GM10248 (cell line): ENCODE measurements at regions not wholly inside any gene's neighbourhood (a gene's known extent, or its start where the extent isn't known, plus 50 kb on each side); places are given as distances from the start of the nearest gene placed in this dataset.

Source experiments
- CTCF ChIA-PET: fragments of 300-600 bp; sonication (Branson Sonifier 250); formaldehyde crosslinking; extraction: SDS; loops from one replicate; lab custom pipeline; 2021; ENCODE audit warnings: antibody characterized with exemption; lab: Yijun Ruan, JAX
- POLR2A ChIA-PET: fragments of 350-650 bp; sonication (Branson Sonifier 250); formaldehyde crosslinking; extraction: SDS; loops from one replicate; lab custom pipeline; 2020; ENCODE audit warnings: antibody characterized with exemption; lab: Yijun Ruan, JAX
- DNase-seq: peaks from one replicate; pipeline ENCODE4 v3.0.0; 2012; ENCODE audit errors: extremely low spot score
- TF ChIP-seq, protein P1 (sequence below): IDR thresholded peaks from 2 replicates; pipeline ENCODE4 v1.5.1; 2012; ENCODE audit warnings: mild to moderate bottlenecking, low read depth; ENCODE audit errors: extremely low read depth, missing control alignments, control extremely low read depth

DNA sequence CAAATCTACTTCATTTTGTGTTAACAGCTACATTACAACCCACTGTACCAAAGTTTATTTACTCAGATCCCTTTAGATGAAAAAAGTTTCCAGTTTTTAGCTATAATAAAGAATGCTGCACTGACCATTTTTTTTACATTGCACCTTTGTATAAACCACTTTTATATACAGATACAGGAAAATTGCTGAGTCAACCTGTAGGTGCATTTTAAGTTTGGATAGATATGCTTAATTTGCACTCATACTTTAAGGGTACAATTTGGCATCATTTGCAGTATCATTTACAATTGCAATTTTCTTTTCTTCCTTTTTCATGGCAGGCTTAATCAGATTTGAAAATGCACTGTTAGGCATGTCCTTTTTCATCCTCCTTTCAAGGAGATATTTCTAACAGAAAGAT is 257.8 kb upstream of the LMO3 start:
- ChIA-PET CTCF (interaction anchor here (1.2 to 1.8 kb wide), 2 partner anchors 18 to 27 kb away, joined by 3 to 5 read pairs; no protein-coding TSS in a partner anchor), POLR2A (no interaction called here)
- TF ChIP-seq, protein P1, sequence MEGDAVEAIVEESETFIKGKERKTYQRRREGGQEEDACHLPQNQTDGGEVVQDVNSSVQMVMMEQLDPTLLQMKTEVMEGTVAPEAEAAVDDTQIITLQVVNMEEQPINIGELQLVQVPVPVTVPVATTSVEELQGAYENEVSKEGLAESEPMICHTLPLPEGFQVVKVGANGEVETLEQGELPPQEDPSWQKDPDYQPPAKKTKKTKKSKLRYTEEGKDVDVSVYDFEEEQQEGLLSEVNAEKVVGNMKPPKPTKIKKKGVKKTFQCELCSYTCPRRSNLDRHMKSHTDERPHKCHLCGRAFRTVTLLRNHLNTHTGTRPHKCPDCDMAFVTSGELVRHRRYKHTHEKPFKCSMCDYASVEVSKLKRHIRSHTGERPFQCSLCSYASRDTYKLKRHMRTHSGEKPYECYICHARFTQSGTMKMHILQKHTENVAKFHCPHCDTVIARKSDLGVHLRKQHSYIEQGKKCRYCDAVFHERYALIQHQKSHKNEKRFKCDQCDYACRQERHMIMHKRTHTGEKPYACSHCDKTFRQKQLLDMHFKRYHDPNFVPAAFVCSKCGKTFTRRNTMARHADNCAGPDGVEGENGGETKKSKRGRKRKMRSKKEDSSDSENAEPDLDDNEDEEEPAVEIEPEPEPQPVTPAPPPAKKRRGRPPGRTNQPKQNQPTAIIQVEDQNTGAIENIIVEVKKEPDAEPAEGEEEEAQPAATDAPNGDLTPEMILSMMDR: no peak
- DNase-seq: no peak

DNA sequence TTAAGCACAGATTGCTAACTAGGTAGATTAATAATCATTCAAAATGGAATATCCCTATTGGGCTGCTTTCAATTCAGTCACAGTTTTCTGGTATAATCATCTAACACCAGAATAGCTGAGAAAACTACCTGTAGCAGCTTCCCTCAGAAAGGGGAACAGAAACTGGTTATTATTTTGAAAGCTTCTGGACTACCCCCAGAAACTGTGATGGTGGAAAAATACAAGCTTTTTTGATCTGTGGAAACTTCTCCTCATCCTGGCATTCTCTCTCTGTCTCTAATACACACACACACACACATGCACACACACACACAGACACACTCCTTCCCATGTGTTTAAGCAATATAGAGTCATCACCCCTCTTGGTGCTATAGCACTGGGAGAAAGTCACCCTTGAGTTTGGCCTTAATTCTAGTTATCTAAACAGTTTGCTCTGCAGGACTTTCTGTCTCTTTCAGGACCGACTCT is 251.5 kb upstream of the LMO3 start:
- peak; percentile 47 for DNase-seq
- TF ChIP-seq, protein P1: no peak
- CTCF ChIA-PET: interaction anchor here (0.6 to 4.0 kb wide), 4 partner anchors 11 to 22 kb away, joined by 3 to 19 read pairs (median 10); no protein-coding TSS in a partner anchor
- POLR2A ChIA-PET: interaction anchor here (1.3 to 1.4 kb wide), 2 partner anchors 24 to 25 kb away, joined by 3 to 4 read pairs; no protein-coding TSS in a partner anchor

- ChIA-PET CTCF (interaction anchor here (1.2 to 3.9 kb wide), 2 partner anchors 10 to 19 kb away, joined by 3 to 17 read pairs; no protein-coding TSS in a partner anchor), POLR2A (no interaction called here)
- no peak for DNase-seq
- TF ChIP-seq, protein P1: no peak
Observed at GRCh38 chr12:16854465-16854864, 248.5 kb upstream of the LMO3 start.

DNA sequence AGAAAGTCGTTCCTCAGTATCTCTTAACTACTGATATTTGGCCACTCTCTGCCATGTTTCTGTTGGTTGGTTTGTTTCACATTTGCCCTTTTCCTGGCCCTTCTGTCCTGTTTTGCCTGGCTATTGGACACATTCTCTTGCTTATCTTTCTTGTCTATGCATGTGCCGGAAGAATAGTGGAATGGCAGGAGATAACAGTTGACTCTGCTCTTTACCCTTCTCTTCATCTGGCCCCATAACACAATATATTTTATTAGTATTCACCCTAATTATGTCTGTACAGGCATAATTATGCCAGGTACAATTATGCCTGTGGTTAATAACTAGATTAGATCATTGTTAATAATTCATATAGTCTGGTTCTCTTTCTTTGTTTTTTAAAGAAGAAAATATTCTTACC is 243.5 kb upstream of the LMO3 start:
- DNase-seq: no peak
- POLR2A ChIA-PET: no interaction called here
- TF ChIP-seq, protein P1: no peak
- CTCF ChIA-PET: interaction anchor here (1.2 to 2.8 kb wide), 2 partner anchors 13 to 16 kb away, joined by 3 to 14 read pairs; no protein-coding TSS in a partner anchor

- ChIA-PET CTCF (interaction anchor here (1.2 to 2.9 kb wide), 5 partner anchors 8 to 240 kb away, joined by 3 to 14 read pairs (median 4); no protein-coding TSS in a partner anchor), POLR2A (no interaction called here)
- no peak for DNase-seq
- TF ChIP-seq, protein P1: no peak
Observed at GRCh38 chr12:16844875-16845274, 238.9 kb upstream of the LMO3 start.

- POLR2A ChIA-PET: interaction anchor here (0.7 kb wide), 1 partner anchor 24 kb away, joined by 4 read pairs; no protein-coding TSS in a partner anchor
- DNase-seq: peak; percentile 32
- TF ChIP-seq, protein P1: no peak
- CTCF ChIA-PET: interaction anchor here (1.1 to 2.2 kb wide), 2 partner anchors 9 to 12 kb away, joined by 3 to 14 read pairs; no protein-coding TSS in a partner anchor
Observed at GRCh38 chr12:16833376-16834015, 227.5 kb upstream of the LMO3 start.
